NCI-H187 (cell line): ENCODE measurements at regions not wholly inside any gene's neighbourhood (a gene's known extent, or its start where the extent isn't known, plus 50 kb on each side); places are given as distances from the start of the nearest gene placed in this dataset.

Experiments
- DNase-seq, 2 experiments: peaks; one replicate each; lab custom pipeline; 2025; lab: John Stamatoyannopoulos, UW

DNA sequence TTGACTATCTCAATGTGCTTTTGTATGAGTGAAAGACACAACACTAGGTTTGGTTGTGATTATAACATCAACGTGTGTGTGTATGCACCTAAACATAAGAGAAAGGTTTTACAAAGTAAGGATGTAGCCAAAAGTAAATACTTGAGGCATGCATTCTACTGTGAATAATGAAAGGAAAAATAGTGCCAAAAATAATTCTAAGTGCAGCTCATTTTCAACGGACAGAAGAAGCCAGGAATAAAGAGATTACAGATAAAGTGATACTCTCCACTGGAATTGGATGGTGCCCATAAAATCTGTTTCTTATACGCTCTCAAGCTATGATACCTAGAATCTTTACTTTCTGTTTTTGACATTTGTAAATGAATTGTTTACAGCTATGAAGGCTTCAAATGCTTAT lies 135.0 kb upstream of the TMEM72 start:
- DNase-seq, result no peak

DNA sequence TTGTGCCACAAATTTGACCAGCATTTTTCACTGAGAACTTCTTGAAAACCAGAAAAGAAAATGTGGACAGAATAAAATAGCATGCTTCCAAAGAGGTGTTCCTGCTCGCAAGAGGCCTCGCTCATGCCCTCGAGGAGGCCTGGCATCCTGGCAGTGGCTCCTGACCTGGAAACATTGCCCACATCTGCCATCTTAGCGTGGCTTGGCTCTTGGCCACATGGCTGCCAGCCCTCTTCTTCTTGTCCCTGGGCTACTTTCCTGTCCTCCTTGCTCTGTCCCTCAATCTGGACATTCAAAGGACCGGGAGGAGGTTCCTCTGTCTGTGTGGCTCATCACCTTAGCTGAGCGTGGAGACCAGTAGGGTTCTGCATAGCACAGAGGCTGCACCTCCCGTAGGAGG lies 131.6 kb upstream of the TMEM72 start:
- DNase-seq, result no peak

DNA sequence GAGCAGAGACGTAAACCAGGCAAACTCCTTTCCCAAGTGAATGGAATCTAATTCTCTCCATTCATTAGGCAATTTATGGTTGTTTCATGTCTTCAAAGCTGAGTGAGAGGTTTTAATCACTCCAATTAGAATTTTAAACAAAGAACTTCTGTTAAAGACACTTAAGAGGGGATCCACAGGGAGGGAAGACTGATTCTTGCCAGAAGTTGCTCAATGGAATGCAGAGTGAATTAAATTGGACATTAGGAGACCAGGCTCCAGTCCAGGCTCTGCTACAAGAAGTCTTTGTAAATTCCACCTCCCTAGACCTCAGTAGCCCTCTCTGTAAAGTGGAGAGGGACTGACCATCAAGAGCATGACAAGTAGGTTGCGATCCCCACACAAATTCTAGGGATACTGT lies 130.7 kb upstream of the TMEM72 start:
- DNase-seq, result no peak

DNA sequence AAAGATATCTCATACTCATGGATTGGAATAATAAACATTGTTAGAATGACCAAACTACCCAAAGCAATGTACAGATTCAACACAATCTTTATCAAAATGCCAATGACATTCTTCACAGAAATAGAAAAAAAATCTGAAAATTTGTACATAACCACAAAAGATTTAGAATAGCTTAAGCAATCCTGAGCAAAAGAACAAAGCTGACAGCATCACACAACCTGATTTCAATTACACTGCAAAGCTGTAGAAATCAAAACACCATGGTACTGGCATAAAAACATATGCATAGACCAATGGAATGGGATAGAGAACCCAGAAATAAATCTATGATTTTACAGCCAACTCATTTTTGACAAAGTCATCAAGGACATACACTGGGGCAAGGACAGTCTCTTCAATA lies 130.0 kb upstream of the TMEM72 start:
- DNase-seq, result no peak

DNA sequence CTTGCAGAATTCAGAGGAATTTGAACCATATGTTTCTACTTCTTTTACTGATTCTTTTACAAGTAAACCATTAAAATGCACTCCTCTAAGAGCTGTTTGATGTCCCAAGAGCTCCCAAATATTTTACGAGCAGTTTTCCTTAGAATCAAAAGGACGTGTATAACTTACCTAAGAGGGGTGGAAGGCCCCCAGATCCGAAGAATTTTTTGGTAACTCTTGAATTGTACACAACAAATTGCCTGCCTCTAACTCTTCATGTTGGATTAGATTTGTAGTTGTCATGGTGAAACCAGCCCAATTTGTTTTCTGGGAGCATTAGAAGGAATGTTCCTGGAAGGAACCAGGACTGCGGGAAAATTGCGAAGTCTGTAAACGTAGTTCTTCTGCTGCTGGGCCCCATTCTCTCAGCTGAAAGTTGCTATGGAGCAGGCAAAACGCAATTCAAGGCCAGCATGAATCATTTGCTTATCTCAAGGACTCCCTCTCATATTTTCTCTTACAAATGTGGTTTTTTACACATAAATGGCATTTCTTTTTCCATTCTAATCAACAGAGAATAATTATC lies 124.8 kb upstream of the TMEM72 start:
- no peak for DNase-seq

- no peak for DNase-seq
Measured at GRCh38 chr10:44787480-44788075, 123.6 kb upstream of the TMEM72 start.

GRCh38 chr10:44788147-44789129 lies 122.7 kb upstream of the TMEM72 start:
- no peak for DNase-seq

- no peak for DNase-seq
Measured at GRCh38 chr10:44792119-44792775, 118.9 kb upstream of the TMEM72 start.

GRCh38 chr10:44799966-44800365 lies 111.2 kb upstream of the TMEM72 start:
- DNase-seq, result no peak

DNA sequence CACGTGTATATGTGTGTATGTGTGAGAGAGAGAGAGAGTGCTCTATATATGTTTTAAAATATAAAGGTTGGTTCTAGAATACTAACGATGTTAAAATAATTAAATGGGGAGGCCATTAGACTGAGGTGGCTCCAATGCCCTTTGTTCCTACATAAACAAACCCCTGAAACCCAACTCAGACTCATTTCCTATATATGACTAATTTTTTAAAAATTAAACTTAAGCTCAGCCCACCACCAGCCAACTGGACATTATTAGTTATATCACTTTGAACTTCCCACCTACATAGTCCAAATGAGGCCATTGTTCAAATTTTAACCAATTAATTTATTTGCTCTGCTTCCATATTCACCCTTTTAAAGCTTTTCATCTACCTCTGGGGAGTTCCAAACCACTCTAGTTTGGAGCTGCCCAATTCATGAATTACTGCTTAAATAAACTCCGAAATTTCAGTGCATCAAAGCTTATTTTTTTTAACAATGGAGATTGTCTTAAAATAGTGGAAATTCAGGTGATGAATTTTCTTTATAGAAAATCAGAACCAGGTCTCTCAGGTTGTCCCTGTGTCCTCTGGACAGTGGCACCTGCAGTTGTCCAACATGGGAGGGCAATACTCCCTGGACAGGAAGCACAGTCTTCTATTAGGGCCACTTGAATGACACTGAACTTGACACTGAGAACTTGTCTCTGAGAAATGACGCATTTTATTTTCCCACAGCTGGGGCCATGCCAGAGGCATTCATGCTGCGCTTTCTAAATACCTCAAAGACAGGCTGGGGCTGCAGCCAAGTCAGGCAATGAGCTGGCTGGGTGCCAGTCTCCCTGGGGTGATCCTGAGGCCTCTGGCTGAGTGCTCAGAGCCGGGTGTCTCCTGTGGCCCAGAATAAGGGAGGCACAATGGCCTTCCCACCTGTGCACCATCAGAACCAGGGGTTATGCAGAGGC lies 109.5 kb upstream of the TMEM72 start:
- DNase-seq, result peak in 1 of 2 experiments; percentile 27

DNA sequence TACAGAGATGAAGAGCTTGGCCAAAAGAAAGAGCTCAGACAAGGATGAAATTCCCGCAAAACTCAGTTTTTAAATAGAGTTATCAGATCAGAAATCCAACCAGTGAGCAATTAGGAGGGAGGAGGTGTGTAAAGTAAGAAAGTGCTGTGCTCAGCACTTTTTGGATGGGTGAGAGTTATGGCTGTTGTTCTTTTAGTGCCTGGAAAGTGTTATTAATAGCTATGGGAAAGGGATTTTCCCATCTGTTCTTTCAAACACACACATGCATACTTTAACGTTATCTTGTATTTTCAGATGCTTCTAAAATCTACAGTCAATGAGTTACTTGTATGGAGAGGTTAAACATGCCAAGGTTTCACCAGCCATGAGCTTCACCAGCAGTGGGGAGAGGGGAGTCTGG lies 107.3 kb upstream of the TMEM72 start:
- DNase-seq, result no peak

- DNase-seq, result no peak
Measured at GRCh38 chr10:44804661-44805060, 106.5 kb upstream of the TMEM72 start.

DNA sequence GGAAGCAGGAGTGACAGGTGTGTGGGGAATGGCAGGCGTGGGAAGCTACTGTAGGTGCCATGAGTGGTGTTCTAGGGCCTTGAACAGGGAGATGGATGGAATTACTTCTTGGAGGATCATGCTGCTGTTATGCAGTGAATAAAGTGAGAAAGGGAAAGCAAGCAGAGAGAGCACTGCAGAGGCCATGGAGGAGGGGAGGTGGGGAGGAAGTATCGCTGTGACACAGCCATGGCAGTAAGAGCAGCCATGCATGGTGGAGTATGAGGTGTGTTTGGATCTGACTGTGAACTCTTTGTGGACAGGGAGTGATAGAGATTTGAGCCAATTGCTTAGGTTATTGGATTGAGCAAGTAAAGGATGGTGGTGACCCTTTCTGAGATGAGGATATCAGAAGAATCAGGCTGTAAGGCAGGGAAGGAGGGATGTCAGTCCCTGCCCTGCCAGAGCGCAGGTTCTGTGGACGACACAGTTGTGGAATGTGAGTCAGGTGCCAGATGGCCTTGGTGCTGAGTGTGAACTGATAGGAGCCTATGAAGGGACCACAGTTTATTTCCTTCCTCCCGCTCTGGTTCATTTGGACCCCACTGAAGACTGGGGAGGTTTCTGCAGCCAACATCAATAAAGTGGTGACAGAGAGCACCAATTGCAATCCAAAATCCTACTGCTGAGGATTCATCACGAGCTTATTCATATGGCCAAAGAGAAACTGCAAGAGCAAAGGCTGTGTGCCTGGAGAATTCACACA lies 105.5 kb upstream of the TMEM72 start:
- no peak for DNase-seq

DNA sequence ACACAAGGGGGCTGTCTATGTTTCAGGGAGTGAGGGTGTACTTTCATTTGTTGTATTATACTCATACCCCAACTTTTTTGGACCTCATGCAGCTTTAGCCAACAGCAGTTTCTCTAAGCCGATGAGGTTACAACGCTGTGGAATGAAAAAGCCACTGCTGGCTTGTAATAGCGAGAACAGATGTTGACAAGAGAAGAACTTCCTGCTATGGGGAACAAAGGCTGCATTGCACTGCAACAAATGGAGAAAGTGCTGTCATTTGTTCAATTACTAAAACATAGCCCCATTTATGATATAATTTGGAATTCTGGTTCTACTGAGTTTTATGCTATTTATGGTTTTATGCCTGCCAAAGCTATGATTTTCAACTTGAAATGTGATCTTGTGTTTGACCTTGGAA lies 104.2 kb upstream of the TMEM72 start:
- DNase-seq, result no peak

GRCh38 chr10:44807451-44807850 lies 103.7 kb upstream of the TMEM72 start:
- no peak for DNase-seq

- DNase-seq, result no peak
Measured at GRCh38 chr10:44809647-44810046, 101.5 kb upstream of the TMEM72 start.

DNA sequence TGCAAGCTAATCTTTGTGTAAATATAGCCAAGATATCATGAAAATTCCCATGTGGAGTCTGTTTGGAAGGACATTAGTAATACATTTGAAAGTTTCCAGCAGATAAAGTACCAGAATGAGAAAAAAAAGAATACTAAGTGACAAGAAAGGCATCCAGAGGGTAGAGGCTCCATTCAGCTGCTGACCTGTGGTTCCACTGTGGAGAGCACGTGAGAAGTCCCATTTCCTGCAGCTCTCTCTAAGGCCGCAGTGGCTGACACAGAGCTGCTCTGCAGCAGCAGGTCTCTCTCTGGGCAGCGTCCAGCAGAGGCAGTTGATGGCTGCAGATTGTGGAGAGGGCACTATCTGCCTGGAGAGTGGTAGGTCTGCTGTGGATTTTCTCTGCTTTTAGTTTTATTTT lies 100.1 kb upstream of the TMEM72 start:
- DNase-seq, result no peak

GRCh38 chr10:44813201-44813600 lies 97.9 kb upstream of the TMEM72 start:
- DNase-seq, result no peak

DNA sequence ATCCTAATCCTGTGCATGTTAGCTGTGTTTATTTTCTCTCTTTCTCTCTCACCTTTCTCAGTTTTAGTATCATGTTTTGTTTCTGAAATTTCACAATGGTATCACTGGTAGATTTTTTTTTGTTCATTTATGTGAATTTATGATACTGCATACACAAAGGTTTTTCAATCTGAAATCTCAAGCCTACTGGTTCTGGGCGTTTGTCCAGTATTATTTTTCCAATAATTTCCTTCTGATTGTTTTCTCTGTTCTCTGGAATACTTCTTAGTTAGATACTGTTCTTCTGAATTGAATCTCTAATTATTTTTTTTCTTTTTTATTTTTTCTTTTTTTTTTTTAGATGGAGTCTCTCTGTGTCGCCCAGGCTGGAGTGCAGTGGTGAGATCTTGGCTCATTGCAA lies 96.2 kb upstream of the TMEM72 start:
- no peak for DNase-seq

GRCh38 chr10:44818041-44818649 lies 93.0 kb upstream of the TMEM72 start:
- DNase-seq, result no peak
